Stimulated activated CD4-positive, alpha-beta T cell treated with anti-CD3 and anti-CD28 coated beads, Interleukin-12 subunit alpha, Interleukin-12 subunit beta, amount 100 ng/mL, for 24 hours (primary cell): ENCODE measurements at regions not wholly inside any gene's neighbourhood (a gene's known extent, or its start where the extent isn't known, plus 50 kb on each side); places are given as distances from the start of the nearest gene placed in this dataset.

Experiments
- DNase-seq, 2 experiments: peaks; one replicate each; pipeline ENCODE4 v3.0.0-alpha.2; 2020; ENCODE audit warnings: low read depth in 2 of 2

DNA sequence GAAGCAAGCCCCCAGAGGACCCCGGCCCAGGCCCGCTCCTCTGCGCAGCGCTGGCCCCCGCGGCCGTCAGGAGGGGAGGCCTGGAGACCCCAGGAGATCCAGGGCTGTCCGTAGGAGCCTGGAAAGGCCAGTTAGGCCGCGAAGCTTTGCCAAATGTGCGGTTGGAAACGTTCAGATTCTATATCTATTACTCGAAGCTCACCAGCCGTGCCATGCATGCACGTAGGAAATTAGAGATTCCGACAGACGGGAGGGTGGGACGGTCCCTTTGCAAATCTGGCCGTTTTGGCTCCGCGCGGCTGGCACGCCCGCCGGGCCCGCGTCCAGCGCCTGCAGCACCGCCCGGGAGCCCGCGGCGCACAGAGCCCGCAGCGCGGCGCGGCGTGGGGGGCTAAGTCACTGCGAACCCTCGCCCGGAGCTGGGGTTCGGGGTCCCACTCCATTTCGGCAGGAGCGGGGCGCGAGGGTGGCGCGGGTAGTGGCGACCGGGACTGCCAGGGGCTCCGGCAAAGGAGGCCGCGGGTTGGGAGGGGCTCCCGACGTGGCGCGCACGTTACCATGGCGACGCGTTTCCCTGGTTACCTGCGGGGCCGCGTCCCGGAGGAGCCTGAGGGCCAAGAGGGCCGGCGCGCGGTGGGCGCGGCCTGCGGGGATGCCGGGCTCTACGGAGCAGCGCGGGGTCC, 488.6 kb upstream of the SMIM21 start:
- no peak for DNase-seq

GRCh38 chr18:75912829-75913228, 485.3 kb upstream of the SMIM21 start:
- DNase-seq = no peak

DNA sequence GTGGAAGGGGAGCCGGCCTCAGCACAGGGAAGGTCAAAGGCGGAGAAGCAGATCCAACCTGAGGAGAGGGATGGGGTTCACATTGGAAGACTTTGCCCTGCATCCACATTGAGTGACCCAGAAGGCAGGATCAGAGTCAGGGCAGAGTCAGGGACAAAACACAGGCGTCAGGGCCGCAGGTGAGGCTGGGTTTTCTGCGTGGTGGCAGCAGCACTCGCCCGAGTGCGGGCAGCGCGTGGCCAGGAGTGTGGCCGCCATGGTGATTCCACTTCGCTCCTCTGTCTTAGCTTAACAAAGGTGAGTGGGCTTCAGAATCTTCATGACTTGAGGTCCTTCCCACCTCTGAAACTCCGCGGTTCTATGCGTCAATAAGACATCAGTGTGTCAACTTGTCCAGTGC, 476.9 kb upstream of the SMIM21 start:
- no peak for DNase-seq

DNA sequence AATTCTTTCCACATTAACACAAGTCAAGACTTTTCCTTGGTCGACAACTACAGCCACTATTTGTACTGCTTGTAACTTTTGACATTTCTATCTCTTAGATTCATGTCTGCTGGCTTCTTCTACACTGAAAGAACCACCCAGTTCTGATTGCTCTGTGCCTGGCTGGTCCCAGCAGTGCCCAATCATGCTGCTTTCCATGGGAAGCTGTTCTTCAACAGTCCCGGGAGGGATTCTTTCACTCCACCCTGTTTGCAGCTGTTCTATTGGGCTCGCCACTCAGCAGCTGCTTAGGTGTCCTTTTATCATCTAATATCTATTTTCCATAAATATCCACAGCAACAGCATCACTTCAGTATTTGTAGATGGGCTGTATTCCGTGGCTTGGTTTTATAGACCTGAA, 471.1 kb upstream of the SMIM21 start:
- DNase-seq = no peak

DNA sequence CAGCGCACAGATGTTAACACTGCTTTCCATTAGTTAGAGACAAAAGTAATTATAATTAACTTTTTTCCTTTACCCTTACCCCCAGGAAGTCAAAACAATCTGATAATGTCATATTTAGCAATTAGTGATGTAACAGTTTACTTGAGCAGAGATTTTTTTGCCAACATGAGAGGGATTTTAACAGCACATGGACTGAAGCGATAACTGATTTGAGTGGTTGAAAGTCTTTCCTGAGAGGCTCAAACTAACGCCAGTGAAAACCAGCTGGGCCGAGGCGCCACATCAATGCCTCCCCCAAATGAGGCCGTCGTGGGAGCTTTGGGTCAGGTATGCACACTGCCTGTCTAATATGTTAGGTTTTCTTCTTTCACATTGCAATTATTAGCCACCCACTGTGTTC, 469.9 kb upstream of the SMIM21 start:
- DNase-seq = no peak

GRCh38 chr18:75896865-75897264, 469.4 kb upstream of the SMIM21 start:
- no peak for DNase-seq

DNA sequence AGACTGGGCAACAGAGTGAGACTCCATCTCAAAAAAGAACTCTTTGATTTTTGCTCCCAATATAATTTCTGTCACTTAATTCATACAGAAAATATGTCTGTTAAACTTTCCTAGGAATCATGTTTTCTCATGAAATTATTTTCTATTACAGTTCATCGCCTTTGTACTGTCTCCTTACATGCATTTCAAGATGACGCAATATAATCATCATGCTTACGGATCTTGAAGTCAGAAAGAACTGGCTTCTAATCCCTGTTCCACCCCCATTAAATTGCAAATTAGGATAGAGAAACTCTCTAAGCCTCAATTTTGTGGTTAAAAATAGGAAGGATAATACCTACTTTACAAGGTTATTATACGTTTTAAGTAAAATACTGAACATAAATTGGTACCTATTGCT, 467.6 kb upstream of the SMIM21 start:
- DNase-seq = no peak

DNA sequence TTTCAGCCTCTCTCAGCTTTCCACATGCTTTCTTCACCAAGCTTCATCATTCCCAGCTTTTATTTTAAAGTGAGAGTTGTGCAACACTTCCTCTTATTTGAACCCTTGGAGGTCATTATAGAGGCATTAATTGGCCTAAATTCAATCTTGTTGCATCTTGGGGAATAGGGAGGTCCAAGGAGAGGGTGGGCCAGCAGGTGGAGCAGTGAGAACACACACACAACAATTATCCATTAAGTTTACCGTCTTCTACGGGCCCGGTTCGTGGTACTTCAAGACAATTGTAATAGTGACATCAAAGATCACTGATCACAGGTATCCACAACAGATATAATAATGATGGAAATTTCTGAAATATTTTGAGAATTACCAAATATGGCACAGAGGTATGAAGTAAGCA, 457.2 kb upstream of the SMIM21 start:
- DNase-seq = no peak

DNA sequence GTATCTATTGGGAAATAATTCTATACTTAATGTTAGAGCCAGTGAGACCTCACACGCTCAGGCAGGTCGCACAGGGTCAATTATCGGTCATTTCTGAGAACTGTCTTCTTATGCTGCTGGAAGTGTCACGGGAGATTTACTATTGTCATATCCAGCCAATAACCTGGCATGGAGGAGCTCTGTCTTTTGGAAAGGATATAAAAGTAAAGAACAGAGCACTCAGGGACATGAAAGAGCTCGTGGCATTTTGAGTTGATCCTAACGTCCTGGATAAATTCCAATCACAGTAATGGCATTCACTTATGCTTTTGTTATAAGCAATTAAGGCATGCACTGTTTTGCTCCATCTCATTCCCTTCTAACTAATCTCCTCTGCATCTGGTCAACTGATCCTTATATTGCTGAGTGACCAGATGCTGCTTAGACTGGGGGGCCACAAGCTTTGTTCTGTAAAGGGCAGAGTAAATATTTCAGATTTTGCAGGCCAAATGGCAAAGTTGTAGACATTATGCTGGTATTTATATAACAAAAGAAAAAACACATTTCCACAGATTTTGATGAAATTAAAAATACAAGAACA, 453.5 kb upstream of the SMIM21 start:
- DNase-seq = no peak

GRCh38 chr18:75880266-75880665, 452.8 kb upstream of the SMIM21 start:
- no peak for DNase-seq

GRCh38 chr18:75879196-75879595, 451.7 kb upstream of the SMIM21 start:
- DNase-seq = no peak

DNA sequence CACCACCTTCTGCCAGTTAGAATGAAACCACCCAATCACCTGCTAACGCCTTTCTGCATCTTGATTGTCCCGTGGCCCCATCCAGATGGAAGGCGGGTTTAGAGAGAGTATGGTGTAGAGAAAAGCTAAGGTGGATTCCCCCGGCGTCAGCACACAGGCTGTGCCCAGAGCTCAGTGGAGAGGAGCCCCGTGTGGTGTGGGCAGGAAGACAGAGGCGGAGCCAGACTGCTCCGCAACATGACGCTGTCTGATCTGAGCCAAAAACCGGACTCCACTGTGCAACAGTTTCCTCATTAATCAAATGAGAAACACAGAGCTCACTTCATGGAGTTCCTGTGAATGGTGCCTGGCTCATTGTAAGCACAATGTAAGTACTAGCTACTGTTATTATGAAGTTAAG, 448.1 kb upstream of the SMIM21 start:
- DNase-seq = no peak

GRCh38 chr18:75874401-75875089, 447.0 kb upstream of the SMIM21 start:
- no peak for DNase-seq

GRCh38 chr18:75871596-75871995, 444.1 kb upstream of the SMIM21 start:
- DNase-seq = no peak

GRCh38 chr18:75869162-75869561, 441.7 kb upstream of the SMIM21 start:
- no peak for DNase-seq

DNA sequence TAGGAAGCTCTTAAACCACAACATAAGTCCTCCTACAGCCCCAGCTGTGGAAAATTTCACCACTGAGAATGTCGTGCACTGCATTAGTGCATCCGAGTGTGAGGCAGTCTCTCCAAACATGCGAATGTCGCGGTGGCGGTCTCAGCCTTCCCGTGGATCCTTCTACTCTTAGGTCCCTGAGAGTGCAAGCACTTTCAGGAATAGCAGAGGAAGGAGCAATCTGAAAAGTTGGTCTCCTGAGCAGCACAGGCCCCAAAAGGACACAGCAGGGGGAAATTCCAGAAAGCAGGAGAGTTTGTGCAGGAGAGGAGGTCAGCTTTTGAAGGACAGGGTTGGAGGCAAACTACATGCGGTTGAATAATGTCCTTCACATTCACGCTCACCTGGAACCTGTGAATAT, 440.5 kb upstream of the SMIM21 start:
- no peak for DNase-seq

GRCh38 chr18:75865639-75866038, 438.1 kb upstream of the SMIM21 start:
- DNase-seq = no peak

GRCh38 chr18:75864816-75865215, 437.3 kb upstream of the SMIM21 start:
- no peak for DNase-seq

DNA sequence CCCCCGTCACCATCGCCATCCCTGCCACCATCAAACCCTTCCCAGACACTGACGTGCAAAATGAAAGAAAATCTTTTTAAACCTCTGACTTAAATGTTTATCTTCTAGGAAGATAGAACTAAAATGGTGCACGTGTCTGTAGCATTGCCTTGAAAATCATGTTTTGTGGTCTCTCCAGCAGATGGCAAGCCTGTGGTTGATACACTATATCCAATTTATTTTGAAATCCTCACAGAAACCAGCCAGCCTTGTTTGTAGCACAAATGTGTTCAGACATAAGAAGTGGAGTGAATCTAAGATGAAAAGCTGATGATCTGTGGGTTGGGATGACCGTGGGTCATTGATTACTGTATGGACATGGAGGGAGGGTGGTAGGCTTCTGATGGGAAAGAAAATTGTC, 436.2 kb upstream of the SMIM21 start:
- no peak for DNase-seq

GRCh38 chr18:75862458-75862857, 435.0 kb upstream of the SMIM21 start:
- no peak for DNase-seq

DNA sequence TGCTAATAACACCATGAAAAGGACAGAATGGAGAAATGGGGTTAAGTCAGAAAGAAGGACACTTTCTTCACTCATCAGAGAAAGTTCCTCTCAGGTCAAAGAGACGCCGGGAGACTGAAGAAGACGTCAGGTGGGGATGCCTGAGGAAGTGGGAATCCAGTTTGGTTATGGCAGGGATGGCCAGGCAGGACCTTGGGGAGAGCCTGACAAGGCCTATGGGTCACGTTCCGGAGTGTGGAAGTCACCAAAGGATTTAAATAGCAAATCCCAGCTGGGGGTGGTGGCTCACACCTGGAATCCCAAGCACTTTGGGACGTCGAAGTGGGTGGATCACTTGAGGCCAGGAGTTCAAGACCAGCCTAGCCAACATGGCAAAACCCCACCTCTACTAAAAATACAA, 432.7 kb upstream of the SMIM21 start:
- no peak for DNase-seq

GRCh38 chr18:75859533-75859932, 432.0 kb upstream of the SMIM21 start:
- no peak for DNase-seq

GRCh38 chr18:75858754-75859153, 431.3 kb upstream of the SMIM21 start:
- DNase-seq = no peak
